OCI-LY1 (cell line): ENCODE measurements at regions not wholly inside any gene's neighbourhood (a gene's known extent, or its start where the extent isn't known, plus 50 kb on each side); places are given as distances from the start of the nearest gene placed in this dataset.
"Not testable (repeated sequence)": the region's sequence is repeated elsewhere in the genome, so short reads cannot be mapped to it uniquely, and the experiment has no call there.

Experiments
- H2AFZ ChIP-seq: fragments of 200-600 bp; sonication (generic), shearing (Covaris generic); 2 replicates; pipeline ENCODE4 v1.6.0; 2014; ENCODE audit warnings: antibody characterized with exemption, mild to moderate bottlenecking, low read length
- H3F3A ChIP-seq: fragments of 200-600 bp; sonication (generic), shearing (Covaris generic); 2 replicates; pipeline ENCODE4 v1.6.0; 2014; ENCODE audit warnings: mild to moderate bottlenecking, antibody characterized with exemption, low read length, moderate library complexity; ENCODE audit not compliant: insufficient read depth
- H3K27ac ChIP-seq: fragments of 200-600 bp; sonication (generic); 2 replicates; pipeline ENCODE4 v1.5.1; 2014; ENCODE audit warnings: low read length, mixed run types, mild to moderate bottlenecking, low read depth; ENCODE audit not compliant: poor library complexity, severe bottlenecking
- H3K27me3 ChIP-seq: fragments of 200-600 bp; sonication (generic); 2 replicates; pipeline ENCODE4 v1.6.0; 2014; ENCODE audit warnings: antibody characterized with exemption, mild to moderate bottlenecking, low read length, moderate library complexity; ENCODE audit not compliant: insufficient read depth
- H3K36me3 ChIP-seq: fragments of 200-600 bp; sonication (generic); 2 replicates; pipeline ENCODE4 v1.6.1; 2014; ENCODE audit warnings: mild to moderate bottlenecking, antibody characterized with exemption, low read length, moderate library complexity, mixed read lengths; ENCODE audit not compliant: insufficient read depth
- H3K4me1 ChIP-seq: fragments of 200-600 bp; sonication (generic); 2 replicates; pipeline ENCODE4 v1.5.1; 2014; ENCODE audit warnings: mild to moderate bottlenecking, low read length, moderate library complexity; ENCODE audit not compliant: insufficient read depth, severe bottlenecking
- H3K4me2 ChIP-seq: fragments of 200-600 bp; sonication (generic), shearing (Covaris generic); 2 replicates; pipeline ENCODE4 v1.6.1; 2014; ENCODE audit warnings: low read length
- H3K4me3 ChIP-seq: fragments of 200-600 bp; sonication (generic); 2 replicates; pipeline ENCODE4 v1.5.1; 2014; ENCODE audit warnings: low read length, low read depth, mild to moderate bottlenecking, mixed read lengths; ENCODE audit not compliant: poor library complexity, severe bottlenecking
- H3K79me2 ChIP-seq: fragments of 200-600 bp; shearing (Covaris generic); 2 replicates; pipeline ENCODE4 v1.6.1; 2016; ENCODE audit warnings: mixed run types, low read length, mixed read lengths; ENCODE audit not compliant: insufficient read depth
- H3K9ac ChIP-seq: fragments of 200-600 bp; sonication (generic), shearing (Covaris generic); 2 replicates; pipeline ENCODE4 v1.6.1; 2014; ENCODE audit warnings: mild to moderate bottlenecking, low read length, mixed read lengths
- H3K9me2 ChIP-seq: fragments of 200-600 bp; sonication (generic), shearing (Covaris generic); 2 replicates; pipeline ENCODE4 v1.6.1; 2014; ENCODE audit warnings: low read depth, mild to moderate bottlenecking, low read length, mixed read lengths
- H3K9me3 ChIP-seq: fragments of 200-600 bp; shearing (Covaris generic); 2 replicates; pipeline ENCODE4 v1.6.1; 2014; ENCODE audit warnings: low read length, mixed read lengths
- H4K20me1 ChIP-seq: fragments of 200-600 bp; sonication (generic), shearing (Covaris generic); 2 replicates; pipeline ENCODE4 v1.6.0; 2016; ENCODE audit warnings: mild to moderate bottlenecking, low read length; ENCODE audit not compliant: insufficient read depth
- CTCF ChIP-seq: fragments of 200-600 bp; sonication (generic), shearing (Covaris generic); IDR thresholded peaks from 2 replicates; pipeline ENCODE4 v1.5.1; 2017; ENCODE audit warnings: mild to moderate bottlenecking, antibody characterized with exemption, low read length, moderate library complexity, mixed read lengths
- EZH2 ChIP-seq: fragments of 200-600 bp; sonication (generic), shearing (Covaris generic); IDR thresholded peaks from 2 replicates; pipeline ENCODE4 v1.8.0; 2017; ENCODE audit warnings: borderline replicate concordance, mixed run types, mild to moderate bottlenecking, antibody characterized with exemption, low read length, moderate library complexity, mixed read lengths

- no peak overlapping the region for H2AFZ ChIP-seq
- no peaks in the 10 kb centered on the region for H3K36me3 ChIP-seq
- no peak overlapping the region for H3K4me3 ChIP-seq
- H3K4me1 ChIP-seq = no peaks in the 10 kb centered on the region
- H4K20me1 ChIP-seq = no peaks in the 10 kb centered on the region
- H3K9ac ChIP-seq = no peak overlapping the region
- no peaks in the 10 kb centered on the region for H3K9me2 ChIP-seq
- H3F3A ChIP-seq = no peaks in the 10 kb centered on the region
- H3K27ac ChIP-seq = no peak overlapping the region
- H3K79me2 ChIP-seq = no peaks in the 10 kb centered on the region
- TF ChIP-seq CTCF (no peak), EZH2 (no peak)
- no peaks in the 10 kb centered on the region for H3K9me3 ChIP-seq
- no peak overlapping the region for H3K4me2 ChIP-seq
- no peaks in the 10 kb centered on the region for H3K27me3 ChIP-seq
Measured at GRCh38 chr5:60479542-60479941, 220.4 kb downstream of the DEPDC1B start.

GRCh38 chr5:60477849-60478248 lies 222.1 kb downstream of the DEPDC1B start:
- no peaks in the 10 kb centered on the region for H4K20me1 ChIP-seq
- no peaks in the 10 kb centered on the region for H3K9me3 ChIP-seq
- no peaks in the 10 kb centered on the region for H3K4me1 ChIP-seq
- no peaks in the 10 kb centered on the region for H3K79me2 ChIP-seq
- H3K9me2 ChIP-seq = no peaks in the 10 kb centered on the region
- no peaks in the 10 kb centered on the region for H3K27me3 ChIP-seq
- H3K4me3 ChIP-seq = no peak overlapping the region
- H3K9ac ChIP-seq = no peak overlapping the region
- H3K27ac ChIP-seq = no peak overlapping the region
- no peak for TF ChIP-seq EZH2
- no peak for TF ChIP-seq CTCF
- no peaks in the 10 kb centered on the region for H3K36me3 ChIP-seq
- no peak overlapping the region for H2AFZ ChIP-seq
- no peak overlapping the region for H3K4me2 ChIP-seq
- no peaks in the 10 kb centered on the region for H3F3A ChIP-seq

- H3F3A ChIP-seq = no peaks in the 10 kb centered on the region
- H3K4me3 ChIP-seq = no peak overlapping the region
- no peak overlapping the region for H3K4me2 ChIP-seq
- no peaks in the 10 kb centered on the region for H3K36me3 ChIP-seq
- no peaks in the 10 kb centered on the region for H3K27me3 ChIP-seq
- H3K9me2 ChIP-seq = no peaks in the 10 kb centered on the region
- no peaks in the 10 kb centered on the region for H3K9me3 ChIP-seq
- no peak overlapping the region for H3K27ac ChIP-seq
- H4K20me1 ChIP-seq = no peaks in the 10 kb centered on the region
- H3K79me2 ChIP-seq = no peaks in the 10 kb centered on the region
- no peak overlapping the region for H2AFZ ChIP-seq
- TF ChIP-seq CTCF = no peak
- TF ChIP-seq EZH2 = no peak
- H3K9ac ChIP-seq = no peak overlapping the region
- H3K4me1 ChIP-seq = no peaks in the 10 kb centered on the region
Measured at GRCh38 chr5:60473654-60474053, 226.3 kb downstream of the DEPDC1B start.

GRCh38 chr5:60473027-60473426 lies 226.9 kb downstream of the DEPDC1B start:
- not testable (repeated sequence) for H3K9ac ChIP-seq, H4K20me1 ChIP-seq, H3K4me3 ChIP-seq, H3K9me2 ChIP-seq, H3F3A ChIP-seq, H3K4me1 ChIP-seq, H3K79me2 ChIP-seq, H2AFZ ChIP-seq, H3K9me3 ChIP-seq, H3K4me2 ChIP-seq, H3K27ac ChIP-seq, H3K36me3 ChIP-seq, H3K27me3 ChIP-seq
